ENCODE measurements at regions not wholly inside any gene's neighbourhood (a gene's known extent, or its start where the extent isn't known, plus 50 kb on each side); places are given as distances from the start of the nearest gene placed in this dataset.

DNA sequence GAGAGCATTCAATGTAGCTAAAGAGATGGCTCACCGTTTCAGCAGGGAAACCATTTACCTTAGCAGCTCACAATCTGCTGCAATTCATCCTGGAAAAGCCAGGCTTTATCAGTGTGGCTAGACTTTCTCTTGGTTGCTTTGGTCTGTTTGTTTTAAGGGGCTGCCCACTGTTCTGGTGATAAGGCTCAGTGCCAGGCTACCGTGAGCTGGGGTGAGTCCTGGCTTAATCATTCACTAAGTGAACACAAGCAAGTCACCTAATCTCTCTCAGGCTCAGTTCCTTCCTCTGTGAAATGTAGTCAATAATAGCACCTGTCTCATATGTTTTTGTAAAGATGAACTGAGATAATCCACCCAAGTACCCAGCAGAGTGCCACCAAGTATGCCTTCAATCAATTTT lies 229.0 kb downstream of the TEX29 start:
- Histone ChIP-seq H3K4me3 (ENCODE audit: control insufficient read depth in 1 of 2, extremely low read depth in 1 of 2, low read length in 1 of 2) (no peak overlapping the region), H3K27ac (ENCODE audit: low read length) (no peak overlapping the region), H3K4me1 (ENCODE audit: control insufficient read depth in 1 of 2, extremely low read depth in 1 of 2, insufficient read depth in 2 of 2, low read length in 2 of 2) (no peaks in the 10 kb centered on the region), H3K9me3 (no peaks in the 10 kb centered on the region), H3K36me3 (ENCODE audit: control insufficient read depth in 2 of 2, extremely low read depth in 1 of 2, insufficient read depth in 1 of 2, low read length in 1 of 2) (no peaks in the 10 kb centered on the region), H3K27me3 (replicated peaks in 1 of 2; ENCODE audit: control insufficient read depth in 2 of 2, extremely low read depth in 1 of 2, insufficient read depth in 2 of 2, low read length in 1 of 2) (peaks cover 0 to 3% of the 10 kb centered on the region in 2 experiments)
- ATAC-seq (replicated peaks in 1 of 4) (no peak), DNase-seq (no peak)
- Mint-ChIP-seq H3K4me3 (no peak overlapping the region), H3K4me1 (no peaks in the 10 kb centered on the region), H3K9me3 (peaks cover 2 to 4% (median 3%) of the 10 kb centered on the region in 3 donors), H3K27ac (no peak overlapping the region), H3K27me3 (peaks cover 0 to 5% of the 10 kb centered on the region in 2 donors), H3K36me3 (no peaks in the 10 kb centered on the region)
- WGBS (ENCODE audit: insufficient coverage) = 80% methylated on average over 1 of the region's 2 CpGs
- ChIA-PET CTCF (no interaction called here), POLR2A (no interaction called here)

DNA sequence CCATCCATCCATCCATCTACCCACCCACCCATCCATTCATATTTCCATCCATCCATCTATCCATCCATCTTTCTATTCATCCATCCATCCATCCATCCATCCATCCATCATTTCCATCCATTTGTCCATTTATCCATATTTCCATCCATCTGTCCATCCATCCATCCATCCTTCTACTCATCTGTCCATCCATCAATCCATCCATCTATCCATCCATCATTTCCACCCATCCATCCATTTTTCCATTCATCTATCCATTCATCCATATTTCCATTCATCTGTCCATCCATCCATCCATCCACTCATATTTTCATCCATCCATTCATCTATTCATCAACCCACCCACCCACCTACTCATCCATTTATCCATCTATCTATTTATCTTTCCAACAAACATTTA lies 229.6 kb downstream of the TEX29 start:
- Mint-ChIP-seq H3K27ac (no peak overlapping the region), H3K27me3 (peaks cover 0 to 5% of the 10 kb centered on the region in 2 donors), H3K36me3 (no peaks in the 10 kb centered on the region), H3K9me3 (peaks cover 0 to 2% (median 0%) of the 10 kb centered on the region in 3 donors), H3K4me3 (no peak overlapping the region), H3K4me1 (no peaks in the 10 kb centered on the region)
- H3K27me3 ChIP-seq (replicated peaks in 1 of 2; ENCODE audit: control insufficient read depth in 2 of 2, extremely low read depth in 1 of 2, insufficient read depth in 2 of 2, low read length in 1 of 2) = peaks cover 0 to 3% of the 10 kb centered on the region in 2 experiments
- DNase-seq = no peak
- H3K36me3 ChIP-seq (ENCODE audit: control insufficient read depth in 2 of 2, extremely low read depth in 1 of 2, insufficient read depth in 1 of 2, low read length in 1 of 2) = no peaks in the 10 kb centered on the region
- CTCF ChIA-PET = no interaction called here
- H3K9me3 ChIP-seq = no peaks in the 10 kb centered on the region
- no peak overlapping the region for H3K27ac ChIP-seq (ENCODE audit: low read length)
- POLR2A ChIA-PET = no interaction called here
- ATAC-seq (replicated peaks in 1 of 4) = no peak
- no peaks in the 10 kb centered on the region for H3K4me1 ChIP-seq (ENCODE audit: control insufficient read depth in 1 of 2, extremely low read depth in 1 of 2, insufficient read depth in 2 of 2, low read length in 2 of 2)
- H3K4me3 ChIP-seq (ENCODE audit: control insufficient read depth in 1 of 2, extremely low read depth in 1 of 2, low read length in 1 of 2) = no peak overlapping the region

DNA sequence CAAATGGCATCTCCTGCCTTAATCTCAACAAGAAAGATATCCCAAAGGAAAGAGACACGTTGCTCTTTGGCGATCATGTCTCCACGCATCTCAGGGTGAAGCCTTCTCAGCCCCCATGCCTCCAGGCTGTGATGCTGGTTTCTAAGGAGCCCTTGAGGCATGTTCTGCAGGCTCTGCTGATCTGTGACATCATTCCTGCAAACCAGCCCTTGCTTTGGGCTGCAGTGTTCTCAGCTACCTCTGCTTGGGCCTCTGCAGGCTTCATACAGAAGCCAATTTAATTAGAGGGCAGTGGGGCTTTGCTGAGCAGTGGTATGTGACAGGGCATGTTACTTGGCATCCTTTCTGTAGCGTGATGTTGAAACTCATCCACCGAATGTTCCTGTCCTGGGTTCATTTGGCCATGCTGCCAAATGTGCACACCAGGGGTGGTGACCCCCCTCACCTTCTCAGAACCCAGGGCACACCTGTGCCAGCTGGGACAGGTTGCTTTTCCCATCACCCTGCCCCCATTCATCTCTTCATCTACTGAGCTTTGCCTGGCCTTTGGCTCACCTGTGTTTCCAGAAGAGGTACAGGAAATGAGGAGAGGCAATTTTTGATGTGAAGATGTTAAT lies 230.9 kb downstream of the TEX29 start:
- Mint-ChIP-seq H3K27ac (no peak overlapping the region), H3K36me3 (no peaks in the 10 kb centered on the region), H3K9me3 (no peaks in the 10 kb centered on the region), H3K27me3 (peaks cover 0 to 5% of the 10 kb centered on the region in 2 donors), H3K4me1 (no peaks in the 10 kb centered on the region), H3K4me3 (no peak overlapping the region)
- no peak overlapping the region for H3K27ac ChIP-seq (ENCODE audit: low read length)
- no peak for ATAC-seq (replicated peaks in 1 of 4)
- ChIA-PET CTCF (no interaction called here), POLR2A (interaction anchor here in 1 of 2 donors (0.7 kb wide), 1 partner anchor 18 kb away, joined by 3 read pairs; no protein-coding TSS in a partner anchor)
- H3K4me1 ChIP-seq (ENCODE audit: control insufficient read depth in 1 of 2, extremely low read depth in 1 of 2, insufficient read depth in 2 of 2, low read length in 2 of 2) = no peaks in the 10 kb centered on the region
- no peaks in the 10 kb centered on the region for H3K36me3 ChIP-seq (ENCODE audit: control insufficient read depth in 2 of 2, extremely low read depth in 1 of 2, insufficient read depth in 1 of 2, low read length in 1 of 2)
- DNase-seq = no peak
- no peak overlapping the region for H3K4me3 ChIP-seq (ENCODE audit: control insufficient read depth in 1 of 2, extremely low read depth in 1 of 2, low read length in 1 of 2)
- peaks cover 0 to 5% of the 10 kb centered on the region in 2 experiments for H3K27me3 ChIP-seq (replicated peaks in 1 of 2; ENCODE audit: control insufficient read depth in 2 of 2, extremely low read depth in 1 of 2, insufficient read depth in 2 of 2, low read length in 1 of 2)
- H3K9me3 ChIP-seq = no peaks in the 10 kb centered on the region
- WGBS (ENCODE audit: insufficient coverage) = 83% methylated on average over 5 of the region's 5 CpGs

- Histone ChIP-seq H3K4me1 (ENCODE audit: control insufficient read depth in 1 of 2, extremely low read depth in 1 of 2, insufficient read depth in 2 of 2, low read length in 2 of 2) (no peaks in the 10 kb centered on the region), H3K27ac (ENCODE audit: low read length) (no peak overlapping the region), H3K27me3 (replicated peaks in 1 of 2; ENCODE audit: control insufficient read depth in 2 of 2, extremely low read depth in 1 of 2, insufficient read depth in 2 of 2, low read length in 1 of 2) (peaks cover 0 to 13% of the 10 kb centered on the region in 2 experiments), H3K9me3 (no peaks in the 10 kb centered on the region), H3K36me3 (ENCODE audit: control insufficient read depth in 2 of 2, extremely low read depth in 1 of 2, insufficient read depth in 1 of 2, low read length in 1 of 2) (no peaks in the 10 kb centered on the region), H3K4me3 (ENCODE audit: control insufficient read depth in 1 of 2, extremely low read depth in 1 of 2, low read length in 1 of 2) (no peak overlapping the region)
- CTCF ChIA-PET = no interaction called here
- 91% methylated on average over 9 of the region's 10 CpGs for WGBS (ENCODE audit: insufficient coverage)
- Mint-ChIP-seq H3K36me3 (no peaks in the 10 kb centered on the region), H3K27me3 (peaks cover 9 to 10% of the 10 kb centered on the region in 2 donors), H3K4me3 (no peak overlapping the region), H3K9me3 (no peaks in the 10 kb centered on the region), H3K4me1 (no peaks in the 10 kb centered on the region), H3K27ac (no peak overlapping the region)
- DNase-seq = no peak
- no peak for ATAC-seq (replicated peaks in 1 of 4)
- POLR2A ChIA-PET = no interaction called here
Measured at GRCh38 chr13:111552891-111553655, 232.6 kb downstream of the TEX29 start.

DNA sequence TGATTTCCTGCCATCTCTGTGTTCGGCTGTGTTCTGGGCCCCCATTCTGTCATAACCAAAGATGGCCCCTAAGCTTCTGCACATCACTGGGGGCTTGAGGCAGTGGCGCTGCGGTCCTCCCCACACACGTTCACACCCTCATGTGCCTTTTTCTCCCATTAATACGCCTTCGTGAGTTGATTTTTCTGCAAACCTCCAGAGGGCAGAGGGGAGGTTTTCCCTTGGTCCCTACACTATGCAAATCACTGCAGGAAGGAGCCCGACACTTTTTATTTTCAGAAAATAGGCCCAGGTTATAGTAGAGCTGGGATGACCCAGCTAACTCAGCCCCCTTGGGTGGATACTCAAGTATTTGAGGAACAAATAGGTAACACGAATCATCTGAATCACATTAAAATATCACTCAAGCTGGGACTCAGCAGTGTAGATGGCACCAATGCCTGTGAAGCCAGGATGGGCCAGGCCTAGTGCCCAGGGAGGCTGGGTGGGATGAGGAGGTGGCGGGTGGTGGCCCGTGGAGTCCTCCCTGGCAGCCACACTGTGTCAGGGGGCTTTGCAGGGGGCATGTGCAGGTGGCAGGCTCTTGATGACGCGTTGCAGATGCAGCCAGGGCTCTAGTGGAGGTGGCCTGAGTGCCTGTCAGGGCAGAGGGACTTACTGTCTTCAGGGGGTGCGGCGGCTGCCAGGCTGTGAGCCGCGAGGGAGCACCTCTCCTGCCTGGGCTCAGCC lies 234.3 kb downstream of the TEX29 start:
- peaks cover 13 to 16% of the 10 kb centered on the region in 2 donors for H3K27me3 Mint-ChIP-seq
- Histone ChIP-seq H3K27me3 (replicated peaks in 1 of 2; ENCODE audit: control insufficient read depth in 2 of 2, extremely low read depth in 1 of 2, insufficient read depth in 2 of 2, low read length in 1 of 2) (peaks cover 0 to 14% of the 10 kb centered on the region in 2 experiments), H3K9me3 (no peaks in the 10 kb centered on the region), H3K36me3 (ENCODE audit: control insufficient read depth in 2 of 2, extremely low read depth in 1 of 2, insufficient read depth in 1 of 2, low read length in 1 of 2) (no peaks in the 10 kb centered on the region), H3K4me1 (ENCODE audit: control insufficient read depth in 1 of 2, extremely low read depth in 1 of 2, insufficient read depth in 2 of 2, low read length in 2 of 2) (no peaks in the 10 kb centered on the region), H3K27ac (ENCODE audit: low read length) (no peak overlapping the region), H3K4me3 (ENCODE audit: control insufficient read depth in 1 of 2, extremely low read depth in 1 of 2, low read length in 1 of 2) (no peak overlapping the region)
- CTCF ChIA-PET = no interaction called here
- H3K4me3 Mint-ChIP-seq = no peak overlapping the region
- no peak for ATAC-seq (replicated peaks in 1 of 4)
- 86% methylated on average over 8 of the region's 16 CpGs for WGBS (ENCODE audit: insufficient coverage)
- no peak overlapping the region for H3K27ac Mint-ChIP-seq
- POLR2A ChIA-PET = no interaction called here
- no peaks in the 10 kb centered on the region for H3K36me3 Mint-ChIP-seq
- no peaks in the 10 kb centered on the region for H3K9me3 Mint-ChIP-seq
- no peaks in the 10 kb centered on the region for H3K4me1 Mint-ChIP-seq
- no peak for DNase-seq

DNA sequence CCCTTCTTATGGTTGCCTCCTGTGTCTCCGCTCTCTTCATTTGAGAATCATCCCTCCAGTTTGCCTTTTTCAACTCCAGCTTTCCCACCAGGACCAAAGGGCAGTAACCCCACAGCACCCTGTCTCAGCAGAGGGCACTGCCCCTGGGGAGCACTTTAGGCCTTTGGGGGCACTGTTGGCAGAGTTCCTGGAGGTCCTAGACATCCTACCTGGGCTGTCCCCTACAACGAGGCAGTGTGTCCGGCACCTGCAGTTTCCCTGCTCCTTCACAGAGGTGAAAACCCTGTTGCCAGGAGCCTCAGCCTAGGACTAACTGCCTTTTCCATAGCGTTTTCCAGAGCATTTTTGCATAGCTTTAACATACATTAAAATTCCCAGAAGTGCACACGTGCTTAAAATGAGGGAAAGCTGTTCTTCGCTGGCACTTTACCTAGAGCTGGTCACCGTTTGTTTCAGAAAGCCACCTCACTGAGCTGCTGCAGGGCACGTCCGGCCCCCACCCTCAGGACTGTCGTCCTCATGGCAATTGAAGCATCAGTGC lies 234.9 kb downstream of the TEX29 start:
- CTCF ChIA-PET = no interaction called here
- Mint-ChIP-seq H3K9me3 (no peaks in the 10 kb centered on the region), H3K36me3 (no peaks in the 10 kb centered on the region), H3K4me3 (no peak overlapping the region), H3K27me3 (peaks cover 12 to 13% of the 10 kb centered on the region in 2 donors), H3K4me1 (no peaks in the 10 kb centered on the region), H3K27ac (no peak overlapping the region)
- no peak for DNase-seq
- Histone ChIP-seq H3K27me3 (replicated peaks in 1 of 2; ENCODE audit: control insufficient read depth in 2 of 2, extremely low read depth in 1 of 2, insufficient read depth in 2 of 2, low read length in 1 of 2) (peaks cover 0 to 18% of the 10 kb centered on the region in 2 experiments), H3K27ac (ENCODE audit: low read length) (no peak overlapping the region), H3K36me3 (ENCODE audit: control insufficient read depth in 2 of 2, extremely low read depth in 1 of 2, insufficient read depth in 1 of 2, low read length in 1 of 2) (no peaks in the 10 kb centered on the region), H3K4me1 (ENCODE audit: control insufficient read depth in 1 of 2, extremely low read depth in 1 of 2, insufficient read depth in 2 of 2, low read length in 2 of 2) (no peaks in the 10 kb centered on the region), H3K4me3 (ENCODE audit: control insufficient read depth in 1 of 2, extremely low read depth in 1 of 2, low read length in 1 of 2) (no peak overlapping the region), H3K9me3 (no peaks in the 10 kb centered on the region)
- no peak for ATAC-seq (replicated peaks in 1 of 4)
- POLR2A ChIA-PET = no interaction called here
- WGBS (ENCODE audit: insufficient coverage) = 85% methylated on average over 9 of the region's 10 CpGs
